C4-2B (cell line): ENCODE measurements at regions not wholly inside any gene's neighbourhood (a gene's known extent, or its start where the extent isn't known, plus 50 kb on each side); places are given as distances from the start of the nearest gene placed in this dataset.

Source experiments
- ZFX ChIP-seq: fragments of 450-650 bp; IDR thresholded peaks from 2 replicates; pipeline ENCODE4 v1.6.1; 2017
- TF ChIP-seq, protein P1 (sequence below): fragments of 450-650 bp; conservative IDR thresholded peaks from 2 replicates; pipeline ENCODE4 v1.5.1; 2017; ENCODE audit warnings: mild to moderate bottlenecking

DNA sequence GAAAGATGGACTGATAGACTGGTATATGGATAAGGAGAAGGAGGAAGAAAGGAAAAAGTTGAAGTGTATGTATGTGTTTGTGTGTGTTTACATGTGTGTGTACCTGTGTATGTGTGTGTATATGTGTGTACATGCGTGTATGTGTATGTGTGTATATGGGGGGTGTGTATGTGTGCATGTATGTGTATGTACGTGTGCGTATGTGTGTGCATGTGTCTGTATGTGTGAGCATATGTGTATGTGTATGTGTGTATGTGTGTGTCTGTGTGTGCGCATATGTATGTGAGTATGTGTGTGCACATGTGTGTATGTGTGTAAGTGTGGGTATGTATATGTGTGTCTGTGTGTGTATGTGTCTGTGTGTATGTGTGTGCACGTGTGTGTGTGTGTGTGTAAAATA lies 101.5 kb upstream of the KLHL13 start:
- TF ChIP-seq, protein P1, sequence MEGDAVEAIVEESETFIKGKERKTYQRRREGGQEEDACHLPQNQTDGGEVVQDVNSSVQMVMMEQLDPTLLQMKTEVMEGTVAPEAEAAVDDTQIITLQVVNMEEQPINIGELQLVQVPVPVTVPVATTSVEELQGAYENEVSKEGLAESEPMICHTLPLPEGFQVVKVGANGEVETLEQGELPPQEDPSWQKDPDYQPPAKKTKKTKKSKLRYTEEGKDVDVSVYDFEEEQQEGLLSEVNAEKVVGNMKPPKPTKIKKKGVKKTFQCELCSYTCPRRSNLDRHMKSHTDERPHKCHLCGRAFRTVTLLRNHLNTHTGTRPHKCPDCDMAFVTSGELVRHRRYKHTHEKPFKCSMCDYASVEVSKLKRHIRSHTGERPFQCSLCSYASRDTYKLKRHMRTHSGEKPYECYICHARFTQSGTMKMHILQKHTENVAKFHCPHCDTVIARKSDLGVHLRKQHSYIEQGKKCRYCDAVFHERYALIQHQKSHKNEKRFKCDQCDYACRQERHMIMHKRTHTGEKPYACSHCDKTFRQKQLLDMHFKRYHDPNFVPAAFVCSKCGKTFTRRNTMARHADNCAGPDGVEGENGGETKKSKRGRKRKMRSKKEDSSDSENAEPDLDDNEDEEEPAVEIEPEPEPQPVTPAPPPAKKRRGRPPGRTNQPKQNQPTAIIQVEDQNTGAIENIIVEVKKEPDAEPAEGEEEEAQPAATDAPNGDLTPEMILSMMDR, result no peak
- no peak for TF ChIP-seq ZFX
